Mesothelial cell of epicardium (in vitro differentiated cells): ENCODE measurements at regions not wholly inside any gene's neighbourhood (a gene's known extent, or its start where the extent isn't known, plus 50 kb on each side); places are given as distances from the start of the nearest gene placed in this dataset.
"Not testable (repeated sequence)": the region's sequence is repeated elsewhere in the genome, so short reads cannot be mapped to it uniquely, and the experiment has no call there.

Experiments used
- DNase-seq, 2 experiments: peaks; one replicate each; pipeline ENCODE4 v3.0.0; 2021; ENCODE audit warnings: low spot score in 2 of 2; ENCODE audit not compliant: unreplicated experiment in 2 of 2
- H3K27ac Mint-ChIP-seq: 2 replicates; pipeline ENCODE4 v1.8.0; 2021; ENCODE audit warnings: mixed read lengths
- H3K27me3 Mint-ChIP-seq: 2 replicates; pipeline ENCODE4 v1.8.0; 2021; ENCODE audit warnings: low read depth, mixed read lengths
- H3K36me3 Mint-ChIP-seq: 2 replicates; pipeline ENCODE4 v1.8.0; 2021; ENCODE audit warnings: mixed read lengths
- H3K4me1 Mint-ChIP-seq: 2 replicates; pipeline ENCODE4 v1.8.0; 2021; ENCODE audit warnings: mixed read lengths
- H3K4me3 Mint-ChIP-seq: 2 replicates; pipeline ENCODE4 v1.8.0; 2021; ENCODE audit warnings: mild to moderate bottlenecking, moderate library complexity, mixed read lengths
- H3K9me3 Mint-ChIP-seq: 2 replicates; pipeline ENCODE4 v1.8.0; 2021; ENCODE audit warnings: mixed read lengths
- CTCF ChIP-seq: fragments of 200-600 bp; sonication (generic); IDR thresholded peaks from one replicate; pipeline ENCODE4 v1.5.0; 2021; ENCODE audit warnings: antibody characterized with exemption; ENCODE audit not compliant: unreplicated experiment

- no peak for TF ChIP-seq CTCF
- Mint-ChIP-seq H3K9me3 (peaks cover 11% of the 10 kb centered on the region), H3K4me1 (peaks cover 3% of the 10 kb centered on the region), H3K27ac (no peak overlapping the region), H3K4me3 (no peak overlapping the region), H3K36me3 (no peaks in the 10 kb centered on the region), H3K27me3 (no peaks in the 10 kb centered on the region)
- DNase-seq: no peak
Observed at GRCh38 chr2:209121691-209122090, 302.2 kb upstream of the MAP2 start.

GRCh38 chr2:209125291-209125690, 298.6 kb upstream of the MAP2 start:
- TF ChIP-seq CTCF: no peak
- DNase-seq: no peak
- H3K27ac Mint-ChIP-seq: no peak overlapping the region
- no peaks in the 10 kb centered on the region for H3K27me3 Mint-ChIP-seq
- H3K4me1 Mint-ChIP-seq: peaks cover 3% of the 10 kb centered on the region
- no peaks in the 10 kb centered on the region for H3K36me3 Mint-ChIP-seq
- H3K4me3 Mint-ChIP-seq: no peak overlapping the region
- peaks cover 4% of the 10 kb centered on the region for H3K9me3 Mint-ChIP-seq

- no peak overlapping the region for H3K27ac Mint-ChIP-seq
- H3K27me3 Mint-ChIP-seq: no peaks in the 10 kb centered on the region
- H3K4me1 Mint-ChIP-seq: no peaks in the 10 kb centered on the region
- H3K9me3 Mint-ChIP-seq: no peaks in the 10 kb centered on the region
- no peak for DNase-seq
- no peak for TF ChIP-seq CTCF
- H3K36me3 Mint-ChIP-seq: no peaks in the 10 kb centered on the region
- no peak overlapping the region for H3K4me3 Mint-ChIP-seq
Observed at GRCh38 chr2:209138079-209138478, 285.8 kb upstream of the MAP2 start.

- no peaks in the 10 kb centered on the region for H3K4me1 Mint-ChIP-seq
Observed at GRCh38 chr2:209141142-209141541, 282.7 kb upstream of the MAP2 start.

GRCh38 chr2:209141818-209142217, 282.0 kb upstream of the MAP2 start:
- no peak for DNase-seq
- Mint-ChIP-seq H3K27me3 (no peaks in the 10 kb centered on the region), H3K36me3 (no peaks in the 10 kb centered on the region), H3K27ac (no peak overlapping the region), H3K4me1 (no peaks in the 10 kb centered on the region), H3K9me3 (no peaks in the 10 kb centered on the region), H3K4me3 (no peak overlapping the region)
- no peak for TF ChIP-seq CTCF

More at GRCh38 chr2:209141142-209141541, 282.7 kb upstream of the MAP2 start:
- H3K27ac Mint-ChIP-seq: no peak overlapping the region
- no peaks in the 10 kb centered on the region for H3K27me3 Mint-ChIP-seq
- TF ChIP-seq CTCF: no peak
- no peak overlapping the region for H3K4me3 Mint-ChIP-seq
- no peak for DNase-seq
- H3K36me3 Mint-ChIP-seq: no peaks in the 10 kb centered on the region
- H3K9me3 Mint-ChIP-seq: no peaks in the 10 kb centered on the region

GRCh38 chr2:209145220-209145691, 278.6 kb upstream of the MAP2 start:
- not testable (repeated sequence) for DNase-seq, H3K4me3 Mint-ChIP-seq, H3K9me3 Mint-ChIP-seq, H3K36me3 Mint-ChIP-seq, H3K27me3 Mint-ChIP-seq, H3K4me1 Mint-ChIP-seq, H3K27ac Mint-ChIP-seq
